H1 (cell line): ENCODE measurements at regions not wholly inside any gene's neighbourhood (a gene's known extent, or its start where the extent isn't known, plus 50 kb on each side); places are given as distances from the start of the nearest gene placed in this dataset.

ENCODE experiments used
- PHF8 ChIP-seq: fragments of 200-600 bp; sonication (generic); conservative IDR thresholded peaks from 2 replicates; pipeline ENCODE4 v1.7.1; 2012; ENCODE audit warnings: low read depth, mild to moderate bottlenecking, inconsistent platforms, low read length, moderate library complexity
- RFX5 ChIP-seq: IDR thresholded peaks from 2 replicates; pipeline ENCODE4 v1.6.1; 2011; ENCODE audit warnings: low read depth, low read length, improper control_type of control experiment, borderline replicate concordance
- SP2 ChIP-seq: IDR thresholded peaks from 2 replicates; pipeline ENCODE4 v1.6.1; 2012; ENCODE audit warnings: mild to moderate bottlenecking, low read length, inconsistent platforms
- SRF ChIP-seq: IDR thresholded peaks from 2 replicates; pipeline ENCODE4 v1.6.1; 2011; ENCODE audit warnings: mild to moderate bottlenecking, low read depth, low read length, moderate library complexity
- TBP ChIP-seq: IDR thresholded peaks from 2 replicates; pipeline ENCODE4 v1.6.1; 2011; ENCODE audit warnings: low read depth, low read length, improper control_type of control experiment
- YY1 ChIP-seq: IDR thresholded peaks from 2 replicates; pipeline ENCODE4 v1.6.1; 2011; ENCODE audit warnings: low read depth, mild to moderate bottlenecking, low read length

GRCh38 chr6:151674578-151674977 lies 132.9 kb upstream of the ESR1 start (continued):
- TF ChIP-seq SRF (no peak), RFX5 (no peak), TBP (no peak), YY1 (no peak), PHF8 (no peak), SP2 (no peak)
